ENCODE measurements at regions not wholly inside any gene's neighbourhood (a gene's known extent, or its start where the extent isn't known, plus 50 kb on each side); places are given as distances from the start of the nearest gene placed in this dataset.

DNA sequence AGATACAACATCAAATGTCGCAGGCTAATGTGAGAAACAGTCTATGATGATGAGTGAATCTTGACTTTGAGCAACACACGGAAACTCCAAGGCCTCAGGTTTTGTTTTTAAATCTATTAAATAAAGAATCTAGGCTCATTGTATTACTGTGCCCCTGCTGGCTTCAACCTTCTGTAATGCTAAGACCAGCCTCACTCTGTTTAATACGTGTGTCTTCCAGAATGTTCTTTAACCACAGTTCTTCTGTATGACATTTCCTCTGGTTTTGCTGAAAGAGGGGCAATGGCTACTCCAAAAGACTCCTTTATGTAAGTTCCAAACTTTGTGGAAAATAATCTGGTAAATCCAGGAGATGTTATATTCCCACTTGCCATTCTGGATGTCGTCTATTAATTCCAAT lies 101.1 kb upstream of the TIAM1 start:
- H3K4me1 Mint-ChIP-seq = no peaks in the 10 kb centered on the region
- WGBS, 2 experiments (ENCODE audit: insufficient coverage in 1 of 2, insufficient read length in 1 of 2) = 91 to 92% methylated on average over 2 to 4 of the region's 4 CpGs
- DNase-seq = no peak
- Histone ChIP-seq H3K4me3 (ENCODE audit: low read length) (no peak overlapping the region), H3K36me3 (ENCODE audit: control insufficient read depth, insufficient read depth, low read length) (no peaks in the 10 kb centered on the region), H3K9ac (ENCODE audit: extremely low read depth, low read length, poor library complexity, severe bottlenecking) (no peak overlapping the region), H3K4me1 (ENCODE audit: control insufficient read depth, insufficient read depth, low read length) (no peaks in the 10 kb centered on the region), H3K27ac (ENCODE audit: low read depth, low read length) (no peak overlapping the region), H3K27me3 (ENCODE audit: control insufficient read depth, insufficient read depth, low read length, poor library complexity, severe bottlenecking) (no peaks in the 10 kb centered on the region), H3K9me3 (ENCODE audit: control insufficient read depth, low read length) (peaks cover 10% of the 10 kb centered on the region)
- H3K27me3 Mint-ChIP-seq (ENCODE audit: insufficient read depth) = no peaks in the 10 kb centered on the region
- peaks cover 9% of the 10 kb centered on the region for H3K36me3 Mint-ChIP-seq (ENCODE audit: low read depth)
- TF ChIP-seq, protein P1, sequence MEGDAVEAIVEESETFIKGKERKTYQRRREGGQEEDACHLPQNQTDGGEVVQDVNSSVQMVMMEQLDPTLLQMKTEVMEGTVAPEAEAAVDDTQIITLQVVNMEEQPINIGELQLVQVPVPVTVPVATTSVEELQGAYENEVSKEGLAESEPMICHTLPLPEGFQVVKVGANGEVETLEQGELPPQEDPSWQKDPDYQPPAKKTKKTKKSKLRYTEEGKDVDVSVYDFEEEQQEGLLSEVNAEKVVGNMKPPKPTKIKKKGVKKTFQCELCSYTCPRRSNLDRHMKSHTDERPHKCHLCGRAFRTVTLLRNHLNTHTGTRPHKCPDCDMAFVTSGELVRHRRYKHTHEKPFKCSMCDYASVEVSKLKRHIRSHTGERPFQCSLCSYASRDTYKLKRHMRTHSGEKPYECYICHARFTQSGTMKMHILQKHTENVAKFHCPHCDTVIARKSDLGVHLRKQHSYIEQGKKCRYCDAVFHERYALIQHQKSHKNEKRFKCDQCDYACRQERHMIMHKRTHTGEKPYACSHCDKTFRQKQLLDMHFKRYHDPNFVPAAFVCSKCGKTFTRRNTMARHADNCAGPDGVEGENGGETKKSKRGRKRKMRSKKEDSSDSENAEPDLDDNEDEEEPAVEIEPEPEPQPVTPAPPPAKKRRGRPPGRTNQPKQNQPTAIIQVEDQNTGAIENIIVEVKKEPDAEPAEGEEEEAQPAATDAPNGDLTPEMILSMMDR (conservative IDR thresholded peaks at IDR 0.05) = no peak
- H3K4me3 Mint-ChIP-seq = no peak overlapping the region
- H3K9me3 Mint-ChIP-seq = peaks cover 15% of the 10 kb centered on the region
- no peak overlapping the region for H3K27ac Mint-ChIP-seq

DNA sequence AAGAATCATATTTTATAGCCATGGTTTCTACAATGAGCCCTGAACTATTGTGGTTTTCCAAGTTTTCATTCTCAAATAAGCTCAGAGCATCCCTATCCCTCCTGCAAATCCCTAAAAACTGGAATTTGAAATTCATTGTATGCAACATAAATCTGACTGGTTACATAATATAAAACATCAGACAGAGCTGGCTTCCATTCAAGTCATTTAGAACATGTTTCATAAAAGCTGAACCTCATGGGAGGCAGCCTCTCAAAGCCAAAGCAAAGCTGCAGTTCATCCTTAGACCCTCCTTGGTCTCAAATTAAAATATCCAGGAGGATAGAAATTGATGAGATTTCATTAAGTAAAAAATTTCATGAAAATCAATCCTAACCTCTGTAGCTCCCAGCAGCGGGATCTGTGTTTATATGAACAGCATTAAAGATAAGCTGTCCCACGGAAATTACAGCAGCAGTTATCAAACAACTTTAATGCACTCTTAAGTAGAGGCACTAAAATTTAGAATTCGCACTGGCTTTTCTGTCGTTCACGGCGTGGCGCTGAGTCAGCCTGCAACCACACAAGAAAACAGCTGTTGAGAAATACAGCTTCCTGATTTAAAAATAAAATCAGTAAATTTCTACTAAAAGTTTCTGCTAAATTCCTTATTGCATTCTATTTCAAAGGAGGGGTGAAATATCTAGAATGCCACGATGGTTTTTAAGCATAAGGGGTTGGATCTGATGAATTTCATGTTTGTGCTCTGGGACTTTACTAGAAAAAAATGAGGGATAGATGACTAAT lies 99.9 kb upstream of the TIAM1 start:
- Mint-ChIP-seq H3K27ac (no peak overlapping the region), H3K9me3 (peaks cover 15% of the 10 kb centered on the region), H3K27me3 (ENCODE audit: insufficient read depth) (no peaks in the 10 kb centered on the region), H3K36me3 (ENCODE audit: low read depth) (peaks cover 9% of the 10 kb centered on the region), H3K4me3 (no peak overlapping the region), H3K4me1 (no peaks in the 10 kb centered on the region)
- TF ChIP-seq, protein P1 (conservative IDR thresholded peaks at IDR 0.05) = no peak
- WGBS, 2 experiments (ENCODE audit: insufficient coverage in 1 of 2, insufficient read length in 1 of 2) = 92 to 97% methylated on average over 7 to 8 of the region's 8 CpGs
- no peak overlapping the region for H3K9ac ChIP-seq (ENCODE audit: extremely low read depth, low read length, poor library complexity, severe bottlenecking)
- no peaks in the 10 kb centered on the region for H3K27me3 ChIP-seq (ENCODE audit: control insufficient read depth, insufficient read depth, low read length, poor library complexity, severe bottlenecking)
- no peak overlapping the region for H3K4me3 ChIP-seq (ENCODE audit: low read length)
- no peak for DNase-seq
- H3K4me1 ChIP-seq (ENCODE audit: control insufficient read depth, insufficient read depth, low read length) = no peaks in the 10 kb centered on the region
- no peaks in the 10 kb centered on the region for H3K36me3 ChIP-seq (ENCODE audit: control insufficient read depth, insufficient read depth, low read length)
- peaks cover 10% of the 10 kb centered on the region for H3K9me3 ChIP-seq (ENCODE audit: control insufficient read depth, low read length)
- no peak overlapping the region for H3K27ac ChIP-seq (ENCODE audit: low read depth, low read length)

DNA sequence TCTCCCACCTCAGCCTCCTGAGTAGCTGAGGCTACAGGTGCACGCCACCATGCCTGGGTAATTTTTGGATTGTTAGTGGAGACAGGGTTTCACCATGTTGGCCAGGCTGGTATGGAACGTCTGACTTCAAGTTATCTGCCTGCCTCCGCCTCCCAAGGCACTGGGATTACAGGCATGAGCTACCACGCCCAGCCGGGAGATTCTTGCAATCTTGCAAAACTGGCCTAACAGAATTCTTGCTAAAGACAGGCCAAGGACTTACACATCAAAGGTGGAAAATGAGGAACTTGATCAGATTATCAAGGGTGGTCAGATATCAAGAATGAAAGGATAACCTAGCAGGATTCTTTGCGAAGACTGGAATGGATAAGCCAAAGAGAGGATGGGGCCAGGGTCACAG lies 98.3 kb upstream of the TIAM1 start:
- H3K36me3 Mint-ChIP-seq (ENCODE audit: low read depth) = peaks cover 9% of the 10 kb centered on the region
- no peaks in the 10 kb centered on the region for H3K27me3 Mint-ChIP-seq (ENCODE audit: insufficient read depth)
- H3K27ac ChIP-seq (ENCODE audit: low read depth, low read length) = no peak overlapping the region
- no peaks in the 10 kb centered on the region for H3K36me3 ChIP-seq (ENCODE audit: control insufficient read depth, insufficient read depth, low read length)
- H3K9me3 Mint-ChIP-seq = peaks cover 15% of the 10 kb centered on the region
- TF ChIP-seq, protein P1 (conservative IDR thresholded peaks at IDR 0.05) = no peak
- H3K4me1 ChIP-seq (ENCODE audit: control insufficient read depth, insufficient read depth, low read length) = no peaks in the 10 kb centered on the region
- peaks cover 10% of the 10 kb centered on the region for H3K9me3 ChIP-seq (ENCODE audit: control insufficient read depth, low read length)
- H3K4me1 Mint-ChIP-seq = no peaks in the 10 kb centered on the region
- H3K4me3 Mint-ChIP-seq = no peak overlapping the region
- no peak overlapping the region for H3K4me3 ChIP-seq (ENCODE audit: low read length)
- no peak for DNase-seq
- H3K27ac Mint-ChIP-seq = no peak overlapping the region
- no peaks in the 10 kb centered on the region for H3K27me3 ChIP-seq (ENCODE audit: control insufficient read depth, insufficient read depth, low read length, poor library complexity, severe bottlenecking)
- H3K9ac ChIP-seq (ENCODE audit: extremely low read depth, low read length, poor library complexity, severe bottlenecking) = no peak overlapping the region
- 67 to 81% methylated on average over 5 to 6 of the region's 6 CpGs for WGBS, 2 experiments (ENCODE audit: insufficient coverage in 1 of 2, insufficient read length in 1 of 2)

Measured in endodermal cell (in vitro differentiated cells).